WERI-Rb-1 (cell line): ENCODE measurements at regions not wholly inside any gene's neighbourhood (a gene's known extent, or its start where the extent isn't known, plus 50 kb on each side); places are given as distances from the start of the nearest gene placed in this dataset.
"Not testable (repeated sequence)": the region's sequence is repeated elsewhere in the genome, so short reads cannot be mapped to it uniquely, and the experiment has no call there.

Source experiments
- DNase-seq: peaks from one replicate; pipeline ENCODE4 v3.0.0-alpha.2; 2020
- H3K27ac ChIP-seq: fragments of 250-450 bp; sonication (Bioruptor Pico); 2 replicates; pipeline ENCODE4 v1.5.1; 2020; ENCODE audit warnings: mild to moderate bottlenecking, moderate library complexity
- H3K27me3 ChIP-seq: fragments of 250-450 bp; sonication (Bioruptor Pico); 2 replicates; pipeline ENCODE4 v1.5.1; 2021; ENCODE audit warnings: mild to moderate bottlenecking, low read depth, moderate library complexity; ENCODE audit not compliant: insufficient read depth, severe bottlenecking
- H3K36me3 ChIP-seq: fragments of 250-450 bp; sonication (Bioruptor Pico); 2 replicates; pipeline ENCODE4 v1.5.1; 2020; ENCODE audit warnings: mild to moderate bottlenecking, moderate library complexity
- H3K4me3 ChIP-seq: 2 replicates; pipeline ENCODE4 v1.5.1; 2011; ENCODE audit warnings: low read depth, mild to moderate bottlenecking, control low read depth, low read length
- H3K9me3 ChIP-seq: fragments of 250-450 bp; sonication (Bioruptor Pico); 2 replicates; pipeline ENCODE4 v1.5.1; 2021; ENCODE audit warnings: mild to moderate bottlenecking, moderate library complexity; ENCODE audit not compliant: severe bottlenecking
- CTCF ChIP-seq: IDR thresholded peaks from 2 replicates; pipeline ENCODE4 v1.5.1; 2011; ENCODE audit warnings: low read depth, mild to moderate bottlenecking, control low read depth, inconsistent platforms, low read length

GRCh38 chr10:42149722-42150427 lies 488.5 kb downstream of the ZNF33B start:
- Histone ChIP-seq H3K27ac (no peak overlapping the region), H3K36me3 (no peaks in the 10 kb centered on the region), H3K9me3 (no peaks in the 10 kb centered on the region), H3K27me3 (no peaks in the 10 kb centered on the region), H3K4me3 (no peak overlapping the region)
- no peak for DNase-seq
- no peak for TF ChIP-seq CTCF

GRCh38 chr10:42149027-42149700 lies 489.2 kb downstream of the ZNF33B start:
- no peak for DNase-seq
- Histone ChIP-seq H3K9me3 (no peaks in the 10 kb centered on the region), H3K27ac (no peak overlapping the region), H3K4me3 (no peak overlapping the region), H3K36me3 (no peaks in the 10 kb centered on the region), H3K27me3 (no peaks in the 10 kb centered on the region)
- TF ChIP-seq CTCF = no peak

GRCh38 chr10:42146165-42146564 lies 492.2 kb downstream of the ZNF33B start:
- not testable (repeated sequence) for H3K36me3 ChIP-seq, H3K9me3 ChIP-seq, H3K27me3 ChIP-seq, H3K27ac ChIP-seq, H3K4me3 ChIP-seq, DNase-seq

- not testable (repeated sequence) for H3K27me3 ChIP-seq, H3K36me3 ChIP-seq, DNase-seq, H3K9me3 ChIP-seq, H3K27ac ChIP-seq, H3K4me3 ChIP-seq
Measured at GRCh38 chr10:42138023-42138422, 500.3 kb downstream of the ZNF33B start.

GRCh38 chr10:42113158-42113450 lies 525.3 kb downstream of the ZNF33B start:
- H3K9me3 ChIP-seq = peaks cover 5% of the 10 kb centered on the region
- no peak for DNase-seq
- no peaks in the 10 kb centered on the region for H3K27me3 ChIP-seq
- H3K36me3 ChIP-seq = no peaks in the 10 kb centered on the region
- no peak for TF ChIP-seq CTCF
- H3K27ac ChIP-seq = no peak overlapping the region
- H3K4me3 ChIP-seq = no peak overlapping the region

- no peak overlapping the region for H3K4me3 ChIP-seq
- peaks cover 5% of the 10 kb centered on the region for H3K9me3 ChIP-seq
- H3K36me3 ChIP-seq = no peaks in the 10 kb centered on the region
- H3K27ac ChIP-seq = no peak overlapping the region
- DNase-seq = no peak
- H3K27me3 ChIP-seq = no peaks in the 10 kb centered on the region
- no peak for TF ChIP-seq CTCF
Measured at GRCh38 chr10:42112331-42113157, 525.8 kb downstream of the ZNF33B start.
